ENCODE measurements at regions not wholly inside any gene's neighbourhood (a gene's known extent, or its start where the extent isn't known, plus 50 kb on each side); places are given as distances from the start of the nearest gene placed in this dataset.

GRCh38 chr10:52956461-52956860 is 183.9 kb upstream of the MBL2 start:
- TF ChIP-seq POLR2A (IDR thresholded peaks at IDR 0.05) = no peak
- TF ChIP-seq CTCF (IDR thresholded peaks at IDR 0.05) = no peak
- TF ChIP-seq EP300 (IDR thresholded peaks at IDR 0.05) = no peak
